Brain microvascular endothelial cell (primary cell): ENCODE measurements at regions not wholly inside any gene's neighbourhood (a gene's known extent, or its start where the extent isn't known, plus 50 kb on each side); places are given as distances from the start of the nearest gene placed in this dataset.

Source experiments
- DNase-seq: peaks from one replicate; pipeline ENCODE4 v3.0.0-alpha.2; 2020
- H3K27ac ChIP-seq: fragments of 250-450 bp; sonication (Bioruptor Pico); 2 replicates; pipeline ENCODE4 v1.5.1; 2020; ENCODE audit warnings: mild to moderate bottlenecking, moderate library complexity
- H3K27me3 ChIP-seq: fragments of 250-450 bp; sonication (Bioruptor Pico); replicated peaks from 2 replicates; pipeline ENCODE4 v1.5.1; 2020; ENCODE audit warnings: mild to moderate bottlenecking
- H3K36me3 ChIP-seq: fragments of 250-450 bp; sonication (Bioruptor Pico); replicated peaks from 2 replicates; pipeline ENCODE4 v1.5.1; 2020; ENCODE audit warnings: mild to moderate bottlenecking
- H3K4me3 ChIP-seq: 2 replicates; pipeline ENCODE4 v1.5.1; 2011; ENCODE audit warnings: low read depth, mild to moderate bottlenecking, control low read depth, low read length, moderate library complexity
- CTCF ChIP-seq: IDR thresholded peaks from 2 replicates; pipeline ENCODE4 v1.5.1; 2011; ENCODE audit warnings: low read depth, mild to moderate bottlenecking, moderate library complexity, low read length, control low read depth, inconsistent platforms; ENCODE audit errors: missing control alignments
- in situ Hi-C: cut with HindIII; loops from 2 replicates; pipeline ENCODE4 v1.10.0; 2017; ENCODE audit warnings: low sequenced_read_pairs, low pct_ligation_motif_present

- in situ Hi-C loops, result no loop called here
- TF ChIP-seq CTCF, result no peak
- DNase-seq, result no peak
Observed at GRCh38 chr6:76465410-76465809, 392.9 kb upstream of the IMPG1 start.

GRCh38 chr6:76453270-76453669, 380.8 kb upstream of the IMPG1 start:
- no peak for TF ChIP-seq CTCF
- in situ Hi-C loops, result no loop called here
- Histone ChIP-seq H3K27ac (no peak overlapping the region), H3K4me3 (no peak overlapping the region), H3K27me3 (no peaks in the 10 kb centered on the region), H3K36me3 (no peaks in the 10 kb centered on the region)
- no peak for DNase-seq

More at GRCh38 chr6:76465410-76465809, 392.9 kb upstream of the IMPG1 start:
- Histone ChIP-seq H3K27ac (no peak overlapping the region), H3K4me3 (no peak overlapping the region), H3K27me3 (no peaks in the 10 kb centered on the region), H3K36me3 (no peaks in the 10 kb centered on the region)

- Histone ChIP-seq H3K27ac (no peak overlapping the region), H3K27me3 (no peaks in the 10 kb centered on the region), H3K36me3 (no peaks in the 10 kb centered on the region), H3K4me3 (no peak overlapping the region)
- in situ Hi-C loops, result no loop called here
- TF ChIP-seq CTCF, result no peak
- no peak for DNase-seq
Observed at GRCh38 chr6:76451926-76452709, 379.7 kb upstream of the IMPG1 start.

GRCh38 chr6:76448109-76448508, 375.6 kb upstream of the IMPG1 start:
- TF ChIP-seq CTCF, result no peak
- Histone ChIP-seq H3K36me3 (no peaks in the 10 kb centered on the region), H3K4me3 (no peak overlapping the region), H3K27me3 (no peaks in the 10 kb centered on the region), H3K27ac (no peak overlapping the region)
- DNase-seq, result no peak
- in situ Hi-C loops, result no loop called here

- no peak overlapping the region for H3K27ac ChIP-seq
- H3K36me3 ChIP-seq, result no peaks in the 10 kb centered on the region
- no peaks in the 10 kb centered on the region for H3K27me3 ChIP-seq
- in situ Hi-C loops, result no loop called here
- DNase-seq, result no peak
- H3K4me3 ChIP-seq, result no peak overlapping the region
- no peak for TF ChIP-seq CTCF
Observed at GRCh38 chr6:76441875-76442274, 369.4 kb upstream of the IMPG1 start.

GRCh38 chr6:76439811-76440210, 367.3 kb upstream of the IMPG1 start:
- Histone ChIP-seq H3K27me3 (no peaks in the 10 kb centered on the region), H3K36me3 (no peaks in the 10 kb centered on the region), H3K4me3 (no peak overlapping the region), H3K27ac (no peak overlapping the region)
- DNase-seq, result no peak
- no peak for TF ChIP-seq CTCF
- in situ Hi-C loops, result no loop called here
